SH-SY5Y (cell line): ENCODE measurements at regions not wholly inside any gene's neighbourhood (a gene's known extent, or its start where the extent isn't known, plus 50 kb on each side); places are given as distances from the start of the nearest gene placed in this dataset.

Source experiments
- GATA2 ChIP-seq: IDR thresholded peaks from 2 replicates; pipeline ENCODE4 v1.6.1; 2011; ENCODE audit warnings: mild to moderate bottlenecking, low read depth, low read length
- GATA3 ChIP-seq: IDR thresholded peaks from 2 replicates; pipeline ENCODE4 v1.6.1; 2011; ENCODE audit warnings: low read depth, mild to moderate bottlenecking, low read length, moderate library complexity

GRCh38 chr2:224259831-224260230, 142.1 kb downstream of the FAM124B start:
- TF ChIP-seq GATA2 (no peak), GATA3 (no peak)
